Naive thymus-derived CD8-positive, alpha-beta T cell (primary cell): ENCODE measurements at regions not wholly inside any gene's neighbourhood (a gene's known extent, or its start where the extent isn't known, plus 50 kb on each side); places are given as distances from the start of the nearest gene placed in this dataset.

Experiments
- ATAC-seq, 2 donors: fragments of 150-1000 bp; cut with Tn5 transposase in 1 of 2; sonication (Bioruptor Pico), chemical (Tn5 transposase) in 1 of 2; 1 replicate in 1 of 2; 2 replicates in 1 of 2; pipeline ENCODE4 v1.10.0; 2021; ENCODE audit warnings: mild to moderate bottlenecking in 2 of 2, moderate library complexity in 2 of 2
- POLR2A ChIA-PET: fragments of 350-600 bp; sonication (Branson Sonifier 250); formaldehyde crosslinking; loops from one replicate; lab custom pipeline; 2021; ENCODE audit warnings: antibody characterized with exemption; lab: Charles Lee
- DNase-seq, 10 donors: peaks; one replicate each; pipeline versions ENCODE4 v3.0.0 to v3.0.0-alpha.2; 2020 to 2022
- H3K27ac Mint-ChIP-seq, 10 donors: one replicate each; pipeline ENCODE4 v1.8.0; 2020 to 2022; ENCODE audit warnings: mild to moderate bottlenecking in 10 of 10, mixed read lengths in 10 of 10, moderate library complexity in 4 of 10, inconsistent platforms in 1 of 10
- H3K27me3 Mint-ChIP-seq, 5 donors: one replicate each; pipeline ENCODE4 v1.8.0; 2021 to 2022; ENCODE audit warnings: mixed read lengths in 5 of 5
- H3K36me3 Mint-ChIP-seq, 3 donors: one replicate each; pipeline ENCODE4 v1.8.0; 2020 to 2022; ENCODE audit warnings: mixed read lengths in 3 of 3, mild to moderate bottlenecking in 2 of 3, inconsistent platforms in 1 of 3
- H3K4me1 Mint-ChIP-seq, 4 donors: one replicate each; pipeline ENCODE4 v1.8.0; 2021 to 2022; ENCODE audit warnings: mixed read lengths in 4 of 4
- H3K4me3 Mint-ChIP-seq, 10 donors: one replicate each; pipeline ENCODE4 v1.8.0; 2020 to 2022; ENCODE audit warnings: mild to moderate bottlenecking in 10 of 10, mixed read lengths in 10 of 10, moderate library complexity in 6 of 10, inconsistent platforms in 1 of 10
- H3K9me3 Mint-ChIP-seq, 9 donors: one replicate each; pipeline ENCODE4 v1.8.0; 2020 to 2022; ENCODE audit warnings: mixed read lengths in 9 of 9, mild to moderate bottlenecking in 3 of 9, inconsistent platforms in 1 of 9, moderate library complexity in 1 of 9

- H3K4me3 Mint-ChIP-seq, result no peak overlapping the region
- POLR2A ChIA-PET, result no interaction called here
- peaks cover 2 to 20% (median 8%) of the 10 kb centered on the region in 4 donors for H3K4me1 Mint-ChIP-seq
- H3K27ac Mint-ChIP-seq, result no peak overlapping the region
- ATAC-seq (no peak), DNase-seq (no peak)
- peaks cover 0 to 4% (median 0%) of the 10 kb centered on the region in 5 donors for H3K27me3 Mint-ChIP-seq
- H3K36me3 Mint-ChIP-seq, result no peaks in the 10 kb centered on the region
- no peaks in the 10 kb centered on the region for H3K9me3 Mint-ChIP-seq
These were observed 416.3 kb upstream of the OR4E1 start for GRCh38 chr14:22089940-22090339.

- no peak for DNase-seq
- POLR2A ChIA-PET, result no interaction called here
- no peaks in the 10 kb centered on the region for H3K36me3 Mint-ChIP-seq
- no peak for ATAC-seq
- H3K9me3 Mint-ChIP-seq, result no peaks in the 10 kb centered on the region
- no peak overlapping the region for H3K27ac Mint-ChIP-seq
- H3K4me3 Mint-ChIP-seq, result no peak overlapping the region
- H3K27me3 Mint-ChIP-seq, result peaks cover 0 to 4% (median 0%) of the 10 kb centered on the region in 5 donors
- peaks cover 2 to 22% (median 15%) of the 10 kb centered on the region in 4 donors for H3K4me1 Mint-ChIP-seq
These were observed 415.2 kb upstream of the OR4E1 start for GRCh38 chr14:22088614-22089342.

- Mint-ChIP-seq H3K36me3 (no peaks in the 10 kb centered on the region), H3K27ac (peak overlapping the region in 8 of 10 donors; percentile 58 to 90 (median 77)), H3K4me1 (peaks cover 3 to 28% (median 22%) of the 10 kb centered on the region in 4 donors), H3K4me3 (peak overlapping the region; percentile 48 to 81 (median 68)), H3K9me3 (no peaks in the 10 kb centered on the region), H3K27me3 (peaks cover 0 to 4% (median 0%) of the 10 kb centered on the region in 5 donors)
- ATAC-seq (no peak), DNase-seq (no peak)
- POLR2A ChIA-PET, result interaction anchor here (1.3 to 1.5 kb wide), 2 partner anchors 10 to 20 kb away, joined by 4 read pairs; no protein-coding TSS in a partner anchor
These were observed 412.5 kb upstream of the OR4E1 start for GRCh38 chr14:22086131-22086530.

GRCh38 chr14:22084393-22085281, 411.0 kb upstream of the OR4E1 start:
- POLR2A ChIA-PET, result interaction anchor here (1.3 kb wide), 1 partner anchor 19 kb away, joined by 4 read pairs; no protein-coding TSS in a partner anchor
- ATAC-seq (peak in 1 of 2 donors; percentile 36), DNase-seq (peak in 5 of 10 donors; percentile 32 to 64 (median 51))
- Mint-ChIP-seq H3K27ac (peak overlapping the region in 9 of 10 donors; percentile 41 to 90 (median 65)), H3K4me1 (peaks cover 3 to 33% (median 23%) of the 10 kb centered on the region in 4 donors), H3K9me3 (no peaks in the 10 kb centered on the region), H3K27me3 (peaks cover 0 to 2% (median 0%) of the 10 kb centered on the region in 5 donors), H3K36me3 (no peaks in the 10 kb centered on the region), H3K4me3 (peak overlapping the region; percentile 36 to 72 (median 64))

GRCh38 chr14:22081337-22081736, 407.7 kb upstream of the OR4E1 start:
- Mint-ChIP-seq H3K4me3 (peak overlapping the region; percentile 16 to 79 (median 64)), H3K9me3 (no peaks in the 10 kb centered on the region), H3K27me3 (peaks cover 0 to 1% (median 0%) of the 10 kb centered on the region in 5 donors), H3K27ac (peak overlapping the region in 7 of 10 donors; percentile 2 to 90 (median 73)), H3K36me3 (no peaks in the 10 kb centered on the region), H3K4me1 (peaks cover 7 to 40% (median 30%) of the 10 kb centered on the region in 4 donors)
- DNase-seq (peak in 3 of 10 donors; percentile 15 to 52 (median 51)), ATAC-seq (peak; percentile 78 to 81)
- POLR2A ChIA-PET, result interaction anchor here (1.4 kb wide), 1 partner anchor 10 kb away, joined by 3 read pairs; no protein-coding TSS in a partner anchor

GRCh38 chr14:22079766-22080165, 406.1 kb upstream of the OR4E1 start:
- Mint-ChIP-seq H3K9me3 (no peaks in the 10 kb centered on the region), H3K27ac (no peak overlapping the region), H3K4me1 (peaks cover 8 to 40% (median 29%) of the 10 kb centered on the region in 4 donors), H3K4me3 (no peak overlapping the region), H3K36me3 (no peaks in the 10 kb centered on the region), H3K27me3 (peaks cover 0 to 3% (median 0%) of the 10 kb centered on the region in 5 donors)
- POLR2A ChIA-PET, result interaction anchor here (0.7 kb wide), 1 partner anchor 8 kb away, joined by 4 read pairs; no protein-coding TSS in a partner anchor
- DNase-seq (no peak), ATAC-seq (no peak)

- ATAC-seq, result no peak
- no peak for DNase-seq
- H3K36me3 Mint-ChIP-seq, result peaks cover 0 to 3% (median 0%) of the 10 kb centered on the region in 3 donors
- H3K4me1 Mint-ChIP-seq, result peaks cover 8 to 55% (median 42%) of the 10 kb centered on the region in 4 donors
- H3K9me3 Mint-ChIP-seq, result peaks cover 0 to 4% (median 0%) of the 10 kb centered on the region in 9 donors
- peak overlapping the region in 3 of 10 donors; percentile 49 to 57 (median 50) for H3K4me3 Mint-ChIP-seq
- POLR2A ChIA-PET, result no interaction called here
- peaks cover 0 to 6% (median 0%) of the 10 kb centered on the region in 5 donors for H3K27me3 Mint-ChIP-seq
- peak overlapping the region in 6 of 10 donors; percentile 27 to 87 (median 66) for H3K27ac Mint-ChIP-seq
These were observed 400.2 kb upstream of the OR4E1 start for GRCh38 chr14:22073801-22074200.

- Mint-ChIP-seq H3K27me3 (peaks cover 0 to 9% (median 0%) of the 10 kb centered on the region in 5 donors), H3K36me3 (peaks cover 0 to 3% (median 0%) of the 10 kb centered on the region in 3 donors), H3K27ac (peak overlapping the region; percentile 73 to 96 (median 93)), H3K9me3 (peaks cover 0 to 4% (median 0%) of the 10 kb centered on the region in 9 donors), H3K4me1 (peaks cover 6 to 57% (median 45%) of the 10 kb centered on the region in 4 donors), H3K4me3 (peak overlapping the region; percentile 90 to 96 (median 94))
- DNase-seq (peak; percentile 25 to 77 (median 52)), ATAC-seq (peak; percentile 84 to 87)
- POLR2A ChIA-PET, result interaction anchor here (0.8 to 2.2 kb wide), 15 partner anchors 11 to 485 kb away, joined by 3 to 18 read pairs (median 3); no protein-coding TSS in a partner anchor
These were observed 397.4 kb upstream of the OR4E1 start for GRCh38 chr14:22071006-22071405.

GRCh38 chr14:22070119-22070982, 396.7 kb upstream of the OR4E1 start:
- POLR2A ChIA-PET, result interaction anchor here (0.8 to 2.2 kb wide), 15 partner anchors 12 to 486 kb away, joined by 3 to 18 read pairs (median 3); no protein-coding TSS in a partner anchor
- Mint-ChIP-seq H3K27me3 (peaks cover 0 to 9% (median 0%) of the 10 kb centered on the region in 5 donors), H3K36me3 (peaks cover 0 to 3% (median 0%) of the 10 kb centered on the region in 3 donors), H3K4me1 (peaks cover 4 to 62% (median 49%) of the 10 kb centered on the region in 4 donors), H3K27ac (peak overlapping the region; percentile 82 to 97 (median 94)), H3K9me3 (peaks cover 0 to 4% (median 0%) of the 10 kb centered on the region in 9 donors), H3K4me3 (peak overlapping the region; percentile 90 to 96 (median 94))
- ATAC-seq (peak; percentile 78 to 81), DNase-seq (peak; percentile 21 to 74 (median 47))

- H3K4me3 Mint-ChIP-seq, result peak overlapping the region in 9 of 10 donors; percentile 25 to 60 (median 43)
- H3K36me3 Mint-ChIP-seq, result no peaks in the 10 kb centered on the region
- DNase-seq, result peak in 2 of 10 donors; percentile 27 to 36
- POLR2A ChIA-PET, result interaction anchor here (0.7 to 1.9 kb wide), 5 partner anchors 11 to 501 kb away, joined by 3 to 12 read pairs (median 4); no protein-coding TSS in a partner anchor
- peak overlapping the region in 8 of 10 donors; percentile 10 to 73 (median 50) for H3K27ac Mint-ChIP-seq
- H3K4me1 Mint-ChIP-seq, result peaks cover 4 to 38% (median 31%) of the 10 kb centered on the region in 4 donors
- peak; percentile 41 to 50 for ATAC-seq
- peaks cover 0 to under 1% (median 0%) of the 10 kb centered on the region in 9 donors for H3K9me3 Mint-ChIP-seq
- H3K27me3 Mint-ChIP-seq, result peaks cover 0 to 15% (median 0%) of the 10 kb centered on the region in 5 donors
These were observed 391.7 kb upstream of the OR4E1 start for GRCh38 chr14:22065347-22065746.

- ATAC-seq (peak in 1 of 2 donors; percentile 63), DNase-seq (peak in 1 of 10 donors; percentile 29)
- Mint-ChIP-seq H3K27ac (peak overlapping the region in 3 of 10 donors; percentile 59 to 77 (median 77)), H3K4me1 (peaks cover 0 to 23% (median 1%) of the 10 kb centered on the region in 4 donors), H3K9me3 (peaks cover 0 to 15% (median 0%) of the 10 kb centered on the region in 9 donors), H3K27me3 (peaks cover 0 to 5% (median 0%) of the 10 kb centered on the region in 5 donors), H3K36me3 (no peaks in the 10 kb centered on the region), H3K4me3 (no peak overlapping the region)
- POLR2A ChIA-PET, result no interaction called here
These were observed 385.6 kb upstream of the OR4E1 start for GRCh38 chr14:22059201-22059600.
